ENCODE measurements at regions not wholly inside any gene's neighbourhood (a gene's known extent, or its start where the extent isn't known, plus 50 kb on each side); places are given as distances from the start of the nearest gene placed in this dataset.
A peak's percentile ranks its signal among the peaks of the same experiment; 100 is the strongest.

GRCh38 chr1:187390215-187390818 is 561.6 kb downstream of the PLA2G4A start:
- H3K27ac ChIP-seq, result no peak overlapping the region
- intact Hi-C loops (cut with DNase I), result no loop called here
- no peak overlapping the region for H3K4me3 ChIP-seq (replicated peaks in 1 of 3)
- TF ChIP-seq POLR2A (IDR thresholded peaks at IDR 0.05), result no peak
- no peaks in the 10 kb centered on the region for H3K27me3 ChIP-seq
- WGBS, 2 donors, result 65 to 69% methylated on average over 3 of the region's 3 CpGs
- no peaks in the 10 kb centered on the region for H3K9me3 ChIP-seq
- DNase-seq, result no peak
- H3K4me1 ChIP-seq, result no peaks in the 10 kb centered on the region
- H3K36me3 ChIP-seq, result no peaks in the 10 kb centered on the region

DNA sequence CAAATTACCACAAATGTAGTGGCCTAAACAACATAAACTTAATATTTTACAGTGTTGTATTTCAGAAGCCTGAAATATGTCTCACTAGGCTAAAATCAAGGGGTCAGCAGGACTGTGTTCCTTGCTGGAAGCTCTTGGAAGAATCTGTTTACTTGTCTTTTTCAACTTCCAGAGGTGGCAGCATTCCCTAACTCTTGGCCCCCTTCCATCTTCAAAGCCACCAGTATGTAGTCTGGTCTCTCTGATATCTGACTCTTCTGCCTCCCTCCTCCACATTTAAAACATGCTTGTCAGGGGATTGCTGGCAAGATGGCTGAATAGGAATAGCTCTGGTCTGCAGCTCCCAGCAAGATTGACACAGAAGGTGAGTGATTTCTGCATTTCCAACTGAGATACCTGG is 567.5 kb downstream of the PLA2G4A start:
- H3K4me3 ChIP-seq (replicated peaks in 1 of 3), result no peak overlapping the region
- no peak for DNase-seq
- H3K36me3 ChIP-seq, result no peaks in the 10 kb centered on the region
- no peak for TF ChIP-seq POLR2A (IDR thresholded peaks at IDR 0.05)
- TF ChIP-seq, protein P1, sequence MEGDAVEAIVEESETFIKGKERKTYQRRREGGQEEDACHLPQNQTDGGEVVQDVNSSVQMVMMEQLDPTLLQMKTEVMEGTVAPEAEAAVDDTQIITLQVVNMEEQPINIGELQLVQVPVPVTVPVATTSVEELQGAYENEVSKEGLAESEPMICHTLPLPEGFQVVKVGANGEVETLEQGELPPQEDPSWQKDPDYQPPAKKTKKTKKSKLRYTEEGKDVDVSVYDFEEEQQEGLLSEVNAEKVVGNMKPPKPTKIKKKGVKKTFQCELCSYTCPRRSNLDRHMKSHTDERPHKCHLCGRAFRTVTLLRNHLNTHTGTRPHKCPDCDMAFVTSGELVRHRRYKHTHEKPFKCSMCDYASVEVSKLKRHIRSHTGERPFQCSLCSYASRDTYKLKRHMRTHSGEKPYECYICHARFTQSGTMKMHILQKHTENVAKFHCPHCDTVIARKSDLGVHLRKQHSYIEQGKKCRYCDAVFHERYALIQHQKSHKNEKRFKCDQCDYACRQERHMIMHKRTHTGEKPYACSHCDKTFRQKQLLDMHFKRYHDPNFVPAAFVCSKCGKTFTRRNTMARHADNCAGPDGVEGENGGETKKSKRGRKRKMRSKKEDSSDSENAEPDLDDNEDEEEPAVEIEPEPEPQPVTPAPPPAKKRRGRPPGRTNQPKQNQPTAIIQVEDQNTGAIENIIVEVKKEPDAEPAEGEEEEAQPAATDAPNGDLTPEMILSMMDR (IDR thresholded peaks at IDR 0.05), result no peak
- H3K27ac ChIP-seq, result no peak overlapping the region
- intact Hi-C loops (cut with DNase I), result no loop called here
- H3K9me3 ChIP-seq, result no peaks in the 10 kb centered on the region
- no peaks in the 10 kb centered on the region for H3K27me3 ChIP-seq
- H3K4me1 ChIP-seq, result no peaks in the 10 kb centered on the region

- no peak overlapping the region for H3K27ac ChIP-seq
- no peaks in the 10 kb centered on the region for H3K36me3 ChIP-seq
- TF ChIP-seq, protein P1 (IDR thresholded peaks at IDR 0.05), result no peak
- no peak for TF ChIP-seq POLR2A (IDR thresholded peaks at IDR 0.05)
- no peak overlapping the region for H3K4me3 ChIP-seq (replicated peaks in 1 of 3)
- H3K27me3 ChIP-seq, result no peaks in the 10 kb centered on the region
- H3K4me1 ChIP-seq, result no peaks in the 10 kb centered on the region
- WGBS, 2 donors, result 15 to 18% methylated on average over 10 to 12 of the region's 12 CpGs
- intact Hi-C loops (cut with DNase I), result no loop called here
- H3K9me3 ChIP-seq, result no peaks in the 10 kb centered on the region
- DNase-seq, result peak in 1 of 2 donors; percentile 3
These were observed 568.4 kb downstream of the PLA2G4A start for GRCh38 chr1:187396929-187397796.

- H3K9me3 ChIP-seq, result no peaks in the 10 kb centered on the region
- no peak overlapping the region for H3K27ac ChIP-seq
- TF ChIP-seq, protein P1 (IDR thresholded peaks at IDR 0.05), result no peak
- TF ChIP-seq POLR2A (IDR thresholded peaks at IDR 0.05), result no peak
- no peak for DNase-seq
- intact Hi-C loops (cut with DNase I), result no loop called here
- no peaks in the 10 kb centered on the region for H3K36me3 ChIP-seq
- no peaks in the 10 kb centered on the region for H3K4me1 ChIP-seq
- H3K27me3 ChIP-seq, result no peaks in the 10 kb centered on the region
- H3K4me3 ChIP-seq (replicated peaks in 1 of 3), result no peak overlapping the region
- WGBS, 2 donors, result 63 to 64% methylated on average over 4 of the region's 4 CpGs
These were observed 579.7 kb downstream of the PLA2G4A start for GRCh38 chr1:187408212-187409004.

DNA sequence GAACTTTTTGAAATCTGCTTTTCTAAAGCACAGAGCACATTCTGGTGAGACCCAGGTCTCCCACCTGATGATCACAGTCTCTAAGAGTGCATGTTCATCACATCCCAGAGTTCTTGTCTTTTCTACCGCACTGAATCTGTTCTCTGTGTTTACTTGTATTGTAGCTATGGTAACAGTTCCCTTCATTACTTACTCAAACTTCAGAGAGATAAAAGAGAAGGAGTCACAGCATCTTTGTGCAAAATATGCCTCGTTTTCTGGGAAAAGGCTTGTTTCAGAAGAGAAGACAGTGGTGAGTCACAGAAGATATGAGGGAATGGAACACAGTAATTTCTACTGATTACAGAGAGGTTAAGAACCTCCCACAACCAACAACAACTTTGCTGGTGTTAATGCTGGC is 580.6 kb downstream of the PLA2G4A start:
- intact Hi-C loops (cut with DNase I), result no loop called here
- no peak for DNase-seq
- no peaks in the 10 kb centered on the region for H3K4me1 ChIP-seq
- WGBS, 2 donors, result 39 to 43% methylated on average over 2 of the region's 2 CpGs
- no peaks in the 10 kb centered on the region for H3K36me3 ChIP-seq
- no peak overlapping the region for H3K4me3 ChIP-seq (replicated peaks in 1 of 3)
- no peaks in the 10 kb centered on the region for H3K27me3 ChIP-seq
- TF ChIP-seq, protein P1 (IDR thresholded peaks at IDR 0.05), result no peak
- no peak for TF ChIP-seq POLR2A (IDR thresholded peaks at IDR 0.05)
- no peaks in the 10 kb centered on the region for H3K9me3 ChIP-seq
- H3K27ac ChIP-seq, result no peak overlapping the region
